ENCODE measurements at regions not wholly inside any gene's neighbourhood (a gene's known extent, or its start where the extent isn't known, plus 50 kb on each side); places are given as distances from the start of the nearest gene placed in this dataset.

DNA sequence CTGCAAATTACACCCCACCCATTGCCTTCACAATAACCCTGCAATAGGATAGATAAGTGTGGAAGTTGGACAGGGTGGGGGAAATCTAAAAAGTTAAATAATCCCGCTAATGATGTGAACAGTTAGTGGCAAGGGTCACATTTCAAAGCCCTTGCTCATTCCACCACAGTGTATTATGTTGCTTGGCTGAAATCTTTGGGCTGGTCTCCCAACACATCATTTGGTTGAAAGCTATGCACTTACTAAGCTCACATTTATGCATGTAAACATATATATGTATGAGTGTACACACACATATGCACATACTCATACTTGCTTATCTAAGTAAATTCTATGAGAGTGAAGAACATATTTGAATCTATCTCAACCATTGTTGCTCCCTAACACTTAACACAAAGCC, 197.8 kb downstream of the RDH14 start:
- no peak overlapping the region for H3K4me3 ChIP-seq (ENCODE audit: low read length)
- H3K27me3 ChIP-seq (ENCODE audit: low read length): no peaks in the 10 kb centered on the region
- H3K9ac ChIP-seq (ENCODE audit: low read length): no peak overlapping the region
- H4K20me1 ChIP-seq (ENCODE audit: insufficient read depth, low read depth, low read length): no peaks in the 10 kb centered on the region
- no peaks in the 10 kb centered on the region for H3K36me3 ChIP-seq (ENCODE audit: insufficient read depth, low read length)
- no peaks in the 10 kb centered on the region for H3K9me2 ChIP-seq (replicated peaks; ENCODE audit: insufficient read depth, low read length)
- H3K9me3 ChIP-seq (ENCODE audit: low read length): no peaks in the 10 kb centered on the region
- no peak for DNase-seq
- no peak overlapping the region for H2AFZ ChIP-seq (ENCODE audit: low read length)
- H3K27ac ChIP-seq (ENCODE audit: low read length): no peak overlapping the region
- no peaks in the 10 kb centered on the region for H3K4me1 ChIP-seq (ENCODE audit: low read length)
- no peaks in the 10 kb centered on the region for H3K79me2 ChIP-seq (ENCODE audit: low read length)
- H3K4me2 ChIP-seq (ENCODE audit: low read depth, low read length, poor library complexity, severe bottlenecking): no peak overlapping the region

DNA sequence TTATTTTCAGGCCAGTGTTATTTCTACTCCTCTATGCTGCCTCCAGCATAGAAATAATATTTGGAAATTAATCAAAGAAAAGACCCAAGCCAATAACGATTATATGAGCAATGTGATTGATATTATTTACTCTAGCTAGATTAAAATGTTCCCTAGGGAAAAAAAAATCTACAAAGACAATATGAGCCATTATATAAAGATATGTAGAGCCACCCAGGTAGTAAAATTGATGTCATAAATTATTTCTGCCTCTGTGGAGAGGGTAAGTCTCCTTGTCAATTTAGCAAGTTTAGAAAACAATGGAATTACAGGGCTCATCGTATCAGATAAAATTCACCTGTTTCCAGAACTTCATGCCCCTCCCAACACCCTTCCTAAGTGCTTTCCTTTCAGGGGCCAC, 202.9 kb downstream of the RDH14 start:
- Histone ChIP-seq H3K27ac (ENCODE audit: low read length) (no peak overlapping the region), H3K4me2 (ENCODE audit: low read depth, low read length, poor library complexity, severe bottlenecking) (no peak overlapping the region), H3K36me3 (ENCODE audit: insufficient read depth, low read length) (no peaks in the 10 kb centered on the region), H3K9me3 (ENCODE audit: low read length) (no peaks in the 10 kb centered on the region), H2AFZ (ENCODE audit: low read length) (no peak overlapping the region), H3K4me1 (ENCODE audit: low read length) (no peaks in the 10 kb centered on the region), H3K79me2 (ENCODE audit: low read length) (no peaks in the 10 kb centered on the region), H3K27me3 (ENCODE audit: low read length) (0 out of 2 replicates have a peak, but pooled peaks cover 3% of the 10 kb centered on the region), H4K20me1 (ENCODE audit: insufficient read depth, low read depth, low read length) (no peaks in the 10 kb centered on the region), H3K9ac (ENCODE audit: low read length) (no peak overlapping the region), H3K9me2 (replicated peaks; ENCODE audit: insufficient read depth, low read length) (no peaks in the 10 kb centered on the region), H3K4me3 (ENCODE audit: low read length) (no peak overlapping the region)
- no peak for DNase-seq

- Histone ChIP-seq H3K9me2 (replicated peaks; ENCODE audit: insufficient read depth, low read length) (no peaks in the 10 kb centered on the region), H3K27me3 (ENCODE audit: low read length) (0 out of 2 replicates have a peak, but pooled peaks cover 3% of the 10 kb centered on the region), H3K4me2 (ENCODE audit: low read depth, low read length, poor library complexity, severe bottlenecking) (no peak overlapping the region), H3K79me2 (ENCODE audit: low read length) (no peaks in the 10 kb centered on the region), H2AFZ (ENCODE audit: low read length) (no peak overlapping the region), H3K36me3 (ENCODE audit: insufficient read depth, low read length) (no peaks in the 10 kb centered on the region), H3K27ac (ENCODE audit: low read length) (no peak overlapping the region), H3K9me3 (ENCODE audit: low read length) (no peaks in the 10 kb centered on the region), H4K20me1 (ENCODE audit: insufficient read depth, low read depth, low read length) (no peaks in the 10 kb centered on the region), H3K9ac (ENCODE audit: low read length) (no peak overlapping the region), H3K4me3 (ENCODE audit: low read length) (no peak overlapping the region), H3K4me1 (ENCODE audit: low read length) (no peaks in the 10 kb centered on the region)
- DNase-seq: no peak
Observed at GRCh38 chr2:18356676-18357075, 203.8 kb downstream of the RDH14 start.

- Histone ChIP-seq H4K20me1 (ENCODE audit: insufficient read depth, low read depth, low read length) (no peaks in the 10 kb centered on the region), H3K9ac (ENCODE audit: low read length) (no peak overlapping the region), H2AFZ (ENCODE audit: low read length) (no peak overlapping the region), H3K9me2 (replicated peaks; ENCODE audit: insufficient read depth, low read length) (no peaks in the 10 kb centered on the region), H3K27ac (ENCODE audit: low read length) (no peak overlapping the region), H3K27me3 (ENCODE audit: low read length) (0 out of 2 replicates have a peak, but pooled peaks cover under 1% of the 10 kb centered on the region), H3K36me3 (ENCODE audit: insufficient read depth, low read length) (no peaks in the 10 kb centered on the region), H3K79me2 (ENCODE audit: low read length) (no peaks in the 10 kb centered on the region), H3K4me3 (ENCODE audit: low read length) (no peak overlapping the region), H3K4me1 (ENCODE audit: low read length) (no peaks in the 10 kb centered on the region), H3K9me3 (ENCODE audit: low read length) (no peaks in the 10 kb centered on the region), H3K4me2 (ENCODE audit: low read depth, low read length, poor library complexity, severe bottlenecking) (no peak overlapping the region)
- DNase-seq: no peak
Observed at GRCh38 chr2:18349421-18349820, 211.0 kb downstream of the RDH14 start.

DNA sequence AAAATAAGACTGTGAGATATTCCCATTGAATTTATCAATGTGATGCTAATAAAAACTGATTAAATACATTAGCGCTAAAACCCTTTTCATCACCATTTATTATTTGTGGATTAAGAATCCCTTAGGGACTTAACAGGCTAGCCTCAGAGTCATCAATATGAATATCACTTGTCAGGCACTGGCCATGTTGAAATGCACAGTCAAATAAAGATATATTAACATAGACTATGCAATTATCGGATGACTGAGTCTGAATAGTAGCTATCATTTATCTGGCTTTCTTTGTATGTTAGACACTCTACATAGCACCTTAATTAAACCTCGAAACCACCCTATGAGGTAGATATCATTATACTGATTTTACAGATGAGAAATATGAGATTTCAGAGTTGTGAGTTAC, 213.6 kb downstream of the RDH14 start:
- no peak overlapping the region for H3K9ac ChIP-seq (ENCODE audit: low read length)
- H2AFZ ChIP-seq (ENCODE audit: low read length): no peak overlapping the region
- no peaks in the 10 kb centered on the region for H3K36me3 ChIP-seq (ENCODE audit: insufficient read depth, low read length)
- no peaks in the 10 kb centered on the region for H4K20me1 ChIP-seq (ENCODE audit: insufficient read depth, low read depth, low read length)
- H3K4me3 ChIP-seq (ENCODE audit: low read length): no peak overlapping the region
- no peaks in the 10 kb centered on the region for H3K4me1 ChIP-seq (ENCODE audit: low read length)
- no peaks in the 10 kb centered on the region for H3K79me2 ChIP-seq (ENCODE audit: low read length)
- H3K27ac ChIP-seq (ENCODE audit: low read length): no peak overlapping the region
- no peak overlapping the region for H3K4me2 ChIP-seq (ENCODE audit: low read depth, low read length, poor library complexity, severe bottlenecking)
- DNase-seq: no peak
- H3K9me2 ChIP-seq (replicated peaks; ENCODE audit: insufficient read depth, low read length): no peaks in the 10 kb centered on the region
- no peaks in the 10 kb centered on the region for H3K9me3 ChIP-seq (ENCODE audit: low read length)
- H3K27me3 ChIP-seq (ENCODE audit: low read length): no peaks in the 10 kb centered on the region

- Histone ChIP-seq H3K9me3 (ENCODE audit: low read length) (no peaks in the 10 kb centered on the region), H3K4me3 (ENCODE audit: low read length) (no peak overlapping the region), H3K4me1 (ENCODE audit: low read length) (no peaks in the 10 kb centered on the region), H3K27me3 (ENCODE audit: low read length) (no peaks in the 10 kb centered on the region), H4K20me1 (ENCODE audit: insufficient read depth, low read depth, low read length) (no peaks in the 10 kb centered on the region), H3K27ac (ENCODE audit: low read length) (no peak overlapping the region), H3K9me2 (replicated peaks; ENCODE audit: insufficient read depth, low read length) (no peaks in the 10 kb centered on the region), H3K4me2 (ENCODE audit: low read depth, low read length, poor library complexity, severe bottlenecking) (no peak overlapping the region), H3K36me3 (ENCODE audit: insufficient read depth, low read length) (no peaks in the 10 kb centered on the region), H3K79me2 (ENCODE audit: low read length) (no peaks in the 10 kb centered on the region), H3K9ac (ENCODE audit: low read length) (no peak overlapping the region), H2AFZ (ENCODE audit: low read length) (no peak overlapping the region)
- DNase-seq: no peak
Observed at GRCh38 chr2:18346344-18346743, 214.1 kb downstream of the RDH14 start.

DNA sequence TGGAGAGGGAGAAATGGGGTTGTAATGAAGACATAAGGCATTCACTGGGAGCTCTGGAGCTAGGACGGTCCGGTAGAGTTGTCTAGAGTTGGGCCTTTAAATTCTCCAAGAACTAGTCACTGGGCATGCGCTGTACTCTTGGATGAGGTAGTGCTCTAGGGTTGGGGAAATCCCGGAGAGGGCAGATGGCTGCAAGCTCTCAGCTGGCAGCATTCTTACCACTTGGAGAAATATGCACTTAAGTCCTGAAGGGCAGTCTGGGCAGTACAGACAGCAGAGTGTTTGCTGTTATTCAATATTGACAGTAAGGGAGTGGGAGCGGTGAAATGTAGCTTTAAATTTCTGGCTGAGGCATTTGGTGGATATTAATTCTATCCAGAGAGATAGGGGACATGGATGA, 214.6 kb downstream of the RDH14 start:
- no peak for DNase-seq
- no peaks in the 10 kb centered on the region for H3K9me3 ChIP-seq (ENCODE audit: low read length)
- H3K4me1 ChIP-seq (ENCODE audit: low read length): no peaks in the 10 kb centered on the region
- H3K79me2 ChIP-seq (ENCODE audit: low read length): no peaks in the 10 kb centered on the region
- no peaks in the 10 kb centered on the region for H3K27me3 ChIP-seq (ENCODE audit: low read length)
- H3K27ac ChIP-seq (ENCODE audit: low read length): no peak overlapping the region
- H4K20me1 ChIP-seq (ENCODE audit: insufficient read depth, low read depth, low read length): no peaks in the 10 kb centered on the region
- no peaks in the 10 kb centered on the region for H3K9me2 ChIP-seq (replicated peaks; ENCODE audit: insufficient read depth, low read length)
- H3K4me2 ChIP-seq (ENCODE audit: low read depth, low read length, poor library complexity, severe bottlenecking): no peak overlapping the region
- no peak overlapping the region for H2AFZ ChIP-seq (ENCODE audit: low read length)
- no peak overlapping the region for H3K4me3 ChIP-seq (ENCODE audit: low read length)
- H3K36me3 ChIP-seq (ENCODE audit: insufficient read depth, low read length): no peaks in the 10 kb centered on the region
- H3K9ac ChIP-seq (ENCODE audit: low read length): no peak overlapping the region

GRCh38 chr2:18342901-18343300, 217.6 kb downstream of the RDH14 start:
- Histone ChIP-seq H3K9ac (ENCODE audit: low read length) (no peak overlapping the region), H3K4me3 (ENCODE audit: low read length) (no peak overlapping the region), H3K27me3 (ENCODE audit: low read length) (no peaks in the 10 kb centered on the region), H3K9me2 (replicated peaks; ENCODE audit: insufficient read depth, low read length) (no peaks in the 10 kb centered on the region), H3K4me1 (ENCODE audit: low read length) (no peaks in the 10 kb centered on the region), H3K36me3 (ENCODE audit: insufficient read depth, low read length) (no peaks in the 10 kb centered on the region), H3K4me2 (ENCODE audit: low read depth, low read length, poor library complexity, severe bottlenecking) (no peak overlapping the region), H3K79me2 (ENCODE audit: low read length) (no peaks in the 10 kb centered on the region), H3K27ac (ENCODE audit: low read length) (no peak overlapping the region), H4K20me1 (ENCODE audit: insufficient read depth, low read depth, low read length) (no peaks in the 10 kb centered on the region), H3K9me3 (ENCODE audit: low read length) (no peaks in the 10 kb centered on the region), H2AFZ (ENCODE audit: low read length) (no peak overlapping the region)
- DNase-seq: no peak

GRCh38 chr2:18339326-18339725, 221.1 kb downstream of the RDH14 start:
- Histone ChIP-seq H3K36me3 (ENCODE audit: insufficient read depth, low read length) (no peaks in the 10 kb centered on the region), H3K79me2 (ENCODE audit: low read length) (no peaks in the 10 kb centered on the region), H3K4me2 (ENCODE audit: low read depth, low read length, poor library complexity, severe bottlenecking) (no peak overlapping the region), H4K20me1 (ENCODE audit: insufficient read depth, low read depth, low read length) (no peaks in the 10 kb centered on the region), H3K4me1 (ENCODE audit: low read length) (no peaks in the 10 kb centered on the region), H3K9me3 (ENCODE audit: low read length) (no peaks in the 10 kb centered on the region), H2AFZ (ENCODE audit: low read length) (no peak overlapping the region), H3K27ac (ENCODE audit: low read length) (no peak overlapping the region), H3K4me3 (ENCODE audit: low read length) (no peak overlapping the region), H3K9ac (ENCODE audit: low read length) (no peak overlapping the region), H3K9me2 (replicated peaks; ENCODE audit: insufficient read depth, low read length) (no peaks in the 10 kb centered on the region), H3K27me3 (ENCODE audit: low read length) (no peaks in the 10 kb centered on the region)
- DNase-seq: no peak
